H1 (cell line): ENCODE measurements at regions not wholly inside any gene's neighbourhood (a gene's known extent, or its start where the extent isn't known, plus 50 kb on each side); places are given as distances from the start of the nearest gene placed in this dataset.

ENCODE experiments used
- POLR2AphosphoS5 ChIP-seq: IDR thresholded peaks from 2 replicates; pipeline ENCODE4 v1.6.1; 2011; ENCODE audit warnings: low read depth, low read length
- TF ChIP-seq, protein P1 (sequence below): fragments of 300-600 bp; sonication (generic); IDR thresholded peaks from 2 replicates; pipeline ENCODE4 v1.7.1; 2012; ENCODE audit warnings: low read length, moderate library complexity, mild to moderate bottlenecking, inconsistent platforms; ENCODE audit not compliant: insufficient replicate concordance

DNA sequence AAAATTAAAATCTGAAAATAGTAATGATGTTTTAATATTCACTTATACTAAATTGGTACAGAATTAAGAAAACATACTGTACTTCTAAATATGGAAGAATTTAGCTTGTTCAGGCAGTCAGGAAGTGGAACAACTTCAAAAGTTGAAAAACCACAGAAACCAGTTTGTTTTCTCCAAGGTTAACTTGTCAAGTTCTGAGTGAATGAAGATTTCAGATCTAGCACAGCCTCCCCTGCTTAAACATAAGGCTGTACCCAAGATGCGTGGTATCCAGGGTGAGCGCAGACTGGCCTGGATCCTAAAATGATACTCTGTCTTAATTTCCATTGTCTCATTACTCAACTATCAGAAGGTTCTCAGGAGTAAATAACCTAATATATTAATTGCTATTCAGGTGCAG, 730.7 kb upstream of the KIF2B start (continued):
- TF ChIP-seq, protein P1, sequence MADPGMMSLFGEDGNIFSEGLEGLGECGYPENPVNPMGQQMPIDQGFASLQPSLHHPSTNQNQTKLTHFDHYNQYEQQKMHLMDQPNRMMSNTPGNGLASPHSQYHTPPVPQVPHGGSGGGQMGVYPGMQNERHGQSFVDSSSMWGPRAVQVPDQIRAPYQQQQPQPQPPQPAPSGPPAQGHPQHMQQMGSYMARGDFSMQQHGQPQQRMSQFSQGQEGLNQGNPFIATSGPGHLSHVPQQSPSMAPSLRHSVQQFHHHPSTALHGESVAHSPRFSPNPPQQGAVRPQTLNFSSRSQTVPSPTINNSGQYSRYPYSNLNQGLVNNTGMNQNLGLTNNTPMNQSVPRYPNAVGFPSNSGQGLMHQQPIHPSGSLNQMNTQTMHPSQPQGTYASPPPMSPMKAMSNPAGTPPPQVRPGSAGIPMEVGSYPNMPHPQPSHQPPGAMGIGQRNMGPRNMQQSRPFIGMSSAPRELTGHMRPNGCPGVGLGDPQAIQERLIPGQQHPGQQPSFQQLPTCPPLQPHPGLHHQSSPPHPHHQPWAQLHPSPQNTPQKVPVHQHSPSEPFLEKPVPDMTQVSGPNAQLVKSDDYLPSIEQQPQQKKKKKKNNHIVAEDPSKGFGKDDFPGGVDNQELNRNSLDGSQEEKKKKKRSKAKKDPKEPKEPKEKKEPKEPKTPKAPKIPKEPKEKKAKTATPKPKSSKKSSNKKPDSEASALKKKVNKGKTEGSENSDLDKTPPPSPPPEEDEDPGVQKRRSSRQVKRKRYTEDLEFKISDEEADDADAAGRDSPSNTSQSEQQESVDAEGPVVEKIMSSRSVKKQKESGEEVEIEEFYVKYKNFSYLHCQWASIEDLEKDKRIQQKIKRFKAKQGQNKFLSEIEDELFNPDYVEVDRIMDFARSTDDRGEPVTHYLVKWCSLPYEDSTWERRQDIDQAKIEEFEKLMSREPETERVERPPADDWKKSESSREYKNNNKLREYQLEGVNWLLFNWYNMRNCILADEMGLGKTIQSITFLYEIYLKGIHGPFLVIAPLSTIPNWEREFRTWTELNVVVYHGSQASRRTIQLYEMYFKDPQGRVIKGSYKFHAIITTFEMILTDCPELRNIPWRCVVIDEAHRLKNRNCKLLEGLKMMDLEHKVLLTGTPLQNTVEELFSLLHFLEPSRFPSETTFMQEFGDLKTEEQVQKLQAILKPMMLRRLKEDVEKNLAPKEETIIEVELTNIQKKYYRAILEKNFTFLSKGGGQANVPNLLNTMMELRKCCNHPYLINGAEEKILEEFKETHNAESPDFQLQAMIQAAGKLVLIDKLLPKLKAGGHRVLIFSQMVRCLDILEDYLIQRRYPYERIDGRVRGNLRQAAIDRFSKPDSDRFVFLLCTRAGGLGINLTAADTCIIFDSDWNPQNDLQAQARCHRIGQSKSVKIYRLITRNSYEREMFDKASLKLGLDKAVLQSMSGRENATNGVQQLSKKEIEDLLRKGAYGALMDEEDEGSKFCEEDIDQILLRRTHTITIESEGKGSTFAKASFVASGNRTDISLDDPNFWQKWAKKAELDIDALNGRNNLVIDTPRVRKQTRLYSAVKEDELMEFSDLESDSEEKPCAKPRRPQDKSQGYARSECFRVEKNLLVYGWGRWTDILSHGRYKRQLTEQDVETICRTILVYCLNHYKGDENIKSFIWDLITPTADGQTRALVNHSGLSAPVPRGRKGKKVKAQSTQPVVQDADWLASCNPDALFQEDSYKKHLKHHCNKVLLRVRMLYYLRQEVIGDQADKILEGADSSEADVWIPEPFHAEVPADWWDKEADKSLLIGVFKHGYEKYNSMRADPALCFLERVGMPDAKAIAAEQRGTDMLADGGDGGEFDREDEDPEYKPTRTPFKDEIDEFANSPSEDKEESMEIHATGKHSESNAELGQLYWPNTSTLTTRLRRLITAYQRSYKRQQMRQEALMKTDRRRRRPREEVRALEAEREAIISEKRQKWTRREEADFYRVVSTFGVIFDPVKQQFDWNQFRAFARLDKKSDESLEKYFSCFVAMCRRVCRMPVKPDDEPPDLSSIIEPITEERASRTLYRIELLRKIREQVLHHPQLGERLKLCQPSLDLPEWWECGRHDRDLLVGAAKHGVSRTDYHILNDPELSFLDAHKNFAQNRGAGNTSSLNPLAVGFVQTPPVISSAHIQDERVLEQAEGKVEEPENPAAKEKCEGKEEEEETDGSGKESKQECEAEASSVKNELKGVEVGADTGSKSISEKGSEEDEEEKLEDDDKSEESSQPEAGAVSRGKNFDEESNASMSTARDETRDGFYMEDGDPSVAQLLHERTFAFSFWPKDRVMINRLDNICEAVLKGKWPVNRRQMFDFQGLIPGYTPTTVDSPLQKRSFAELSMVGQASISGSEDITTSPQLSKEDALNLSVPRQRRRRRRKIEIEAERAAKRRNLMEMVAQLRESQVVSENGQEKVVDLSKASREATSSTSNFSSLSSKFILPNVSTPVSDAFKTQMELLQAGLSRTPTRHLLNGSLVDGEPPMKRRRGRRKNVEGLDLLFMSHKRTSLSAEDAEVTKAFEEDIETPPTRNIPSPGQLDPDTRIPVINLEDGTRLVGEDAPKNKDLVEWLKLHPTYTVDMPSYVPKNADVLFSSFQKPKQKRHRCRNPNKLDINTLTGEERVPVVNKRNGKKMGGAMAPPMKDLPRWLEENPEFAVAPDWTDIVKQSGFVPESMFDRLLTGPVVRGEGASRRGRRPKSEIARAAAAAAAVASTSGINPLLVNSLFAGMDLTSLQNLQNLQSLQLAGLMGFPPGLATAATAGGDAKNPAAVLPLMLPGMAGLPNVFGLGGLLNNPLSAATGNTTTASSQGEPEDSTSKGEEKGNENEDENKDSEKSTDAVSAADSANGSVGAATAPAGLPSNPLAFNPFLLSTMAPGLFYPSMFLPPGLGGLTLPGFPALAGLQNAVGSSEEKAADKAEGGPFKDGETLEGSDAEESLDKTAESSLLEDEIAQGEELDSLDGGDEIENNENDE = no peak
- no peak for TF ChIP-seq POLR2AphosphoS5
